GM12865 (cell line): ENCODE measurements at regions not wholly inside any gene's neighbourhood (a gene's known extent, or its start where the extent isn't known, plus 50 kb on each side); places are given as distances from the start of the nearest gene placed in this dataset.

Experiments
- DNase-seq: peaks from one replicate; pipeline ENCODE4 v3.0.0; 2010; ENCODE audit warnings: low read depth
- H3K4me3 ChIP-seq: 2 replicates; pipeline ENCODE4 v1.5.1; 2011; ENCODE audit warnings: mild to moderate bottlenecking, low read depth, low read length, control low read depth
- TF ChIP-seq, protein P1 (sequence below): IDR thresholded peaks from 2 replicates; pipeline ENCODE4 v1.5.1; 2011; ENCODE audit warnings: low read length, control low read depth, low read depth, inconsistent platforms; ENCODE audit not compliant: insufficient read depth; ENCODE audit errors: missing control alignments

- DNase-seq: no peak
- no peak overlapping the region for H3K4me3 ChIP-seq
- TF ChIP-seq, protein P1, sequence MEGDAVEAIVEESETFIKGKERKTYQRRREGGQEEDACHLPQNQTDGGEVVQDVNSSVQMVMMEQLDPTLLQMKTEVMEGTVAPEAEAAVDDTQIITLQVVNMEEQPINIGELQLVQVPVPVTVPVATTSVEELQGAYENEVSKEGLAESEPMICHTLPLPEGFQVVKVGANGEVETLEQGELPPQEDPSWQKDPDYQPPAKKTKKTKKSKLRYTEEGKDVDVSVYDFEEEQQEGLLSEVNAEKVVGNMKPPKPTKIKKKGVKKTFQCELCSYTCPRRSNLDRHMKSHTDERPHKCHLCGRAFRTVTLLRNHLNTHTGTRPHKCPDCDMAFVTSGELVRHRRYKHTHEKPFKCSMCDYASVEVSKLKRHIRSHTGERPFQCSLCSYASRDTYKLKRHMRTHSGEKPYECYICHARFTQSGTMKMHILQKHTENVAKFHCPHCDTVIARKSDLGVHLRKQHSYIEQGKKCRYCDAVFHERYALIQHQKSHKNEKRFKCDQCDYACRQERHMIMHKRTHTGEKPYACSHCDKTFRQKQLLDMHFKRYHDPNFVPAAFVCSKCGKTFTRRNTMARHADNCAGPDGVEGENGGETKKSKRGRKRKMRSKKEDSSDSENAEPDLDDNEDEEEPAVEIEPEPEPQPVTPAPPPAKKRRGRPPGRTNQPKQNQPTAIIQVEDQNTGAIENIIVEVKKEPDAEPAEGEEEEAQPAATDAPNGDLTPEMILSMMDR: no peak
Observed at GRCh38 chr2:129252781-129253460, 726.5 kb upstream of the RAB6C start.

DNA sequence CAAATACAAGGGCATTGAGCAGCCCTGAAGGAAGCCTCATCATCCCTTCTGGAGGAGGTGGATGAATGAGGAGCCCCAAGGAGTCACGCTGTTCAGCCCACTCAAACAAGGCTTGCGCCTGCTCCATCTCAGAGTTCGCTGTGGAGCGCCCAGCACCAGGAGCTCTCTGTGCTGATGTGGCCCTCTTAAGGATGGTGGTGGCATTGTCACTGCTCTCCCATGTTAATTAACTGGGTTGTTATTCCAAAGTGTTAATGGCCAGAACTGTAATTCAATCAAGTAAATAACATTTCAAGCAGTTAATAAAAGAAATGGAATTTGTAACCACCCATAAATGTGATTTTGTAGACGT, 726.0 kb upstream of the RAB6C start:
- TF ChIP-seq, protein P1: peak; percentile 33
- peak; percentile 32 for DNase-seq
- H3K4me3 ChIP-seq: no peak overlapping the region

- TF ChIP-seq, protein P1: no peak
- no peak overlapping the region for H3K4me3 ChIP-seq
- DNase-seq: no peak
Observed at GRCh38 chr2:129254718-129255117, 724.7 kb upstream of the RAB6C start.

GRCh38 chr2:129255610-129256313, 723.7 kb upstream of the RAB6C start:
- DNase-seq: no peak
- H3K4me3 ChIP-seq: no peak overlapping the region
- TF ChIP-seq, protein P1: no peak

- no peak overlapping the region for H3K4me3 ChIP-seq
- TF ChIP-seq, protein P1: no peak
- DNase-seq: no peak
Observed at GRCh38 chr2:129256642-129257041, 722.8 kb upstream of the RAB6C start.

DNA sequence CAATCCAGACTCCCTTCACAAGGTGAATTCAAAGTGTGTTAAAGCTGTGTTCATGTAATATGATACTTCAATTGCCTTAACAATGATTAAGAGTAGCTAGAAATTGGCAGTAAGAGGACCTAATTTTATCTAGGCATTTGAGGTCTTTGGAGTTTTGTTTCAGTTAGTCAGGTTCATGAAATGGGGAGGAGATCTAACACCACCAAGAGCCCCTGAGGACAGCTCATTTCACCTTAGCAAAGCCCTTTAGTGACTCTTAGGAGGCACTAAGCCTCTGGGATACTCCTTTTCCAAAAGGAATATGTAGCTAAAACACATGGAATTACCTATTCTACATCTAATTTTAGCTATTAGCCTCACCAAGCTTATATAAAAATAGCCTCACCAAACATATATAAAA, 716.5 kb upstream of the RAB6C start:
- H3K4me3 ChIP-seq: no peak overlapping the region
- no peak for DNase-seq
- TF ChIP-seq, protein P1: no peak

DNA sequence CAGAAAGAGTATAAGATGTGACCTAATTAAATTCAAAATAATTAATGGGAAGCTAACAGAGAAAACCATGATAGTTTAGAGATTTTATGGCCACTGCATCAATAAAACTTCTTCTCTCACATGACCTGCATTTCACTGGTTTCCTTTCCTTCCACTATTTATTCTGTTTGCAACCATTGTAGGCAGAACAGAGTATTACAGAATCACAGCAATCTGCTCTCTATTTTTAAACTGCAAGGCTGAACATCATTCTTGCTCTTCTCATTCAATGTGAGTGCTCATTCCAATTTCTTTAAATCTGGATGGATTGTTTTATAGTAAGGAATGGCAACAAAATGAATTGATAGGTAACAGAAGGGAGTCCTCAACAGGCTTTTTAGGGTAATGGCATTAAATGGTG, 715.5 kb upstream of the RAB6C start:
- H3K4me3 ChIP-seq: no peak overlapping the region
- TF ChIP-seq, protein P1: no peak
- no peak for DNase-seq
